Choroid plexus epithelial cell (primary cell): ENCODE measurements at regions not wholly inside any gene's neighbourhood (a gene's known extent, or its start where the extent isn't known, plus 50 kb on each side); places are given as distances from the start of the nearest gene placed in this dataset.

ENCODE experiments used
- DNase-seq: peaks from one replicate; pipeline ENCODE4 v3.0.0-alpha.2; 2010; ENCODE audit warnings: low read depth
- H3K4me3 ChIP-seq: 2 replicates; pipeline ENCODE4 v1.5.1; 2011; ENCODE audit warnings: low read depth, mild to moderate bottlenecking, control low read depth, low read length, moderate library complexity
- CTCF ChIP-seq: conservative IDR thresholded peaks from 2 replicates; pipeline ENCODE4 v1.5.1; 2011; ENCODE audit warnings: low read depth, mild to moderate bottlenecking, control low read depth, inconsistent platforms, low read length, moderate library complexity

- no peak overlapping the region for H3K4me3 ChIP-seq
- no peak for TF ChIP-seq CTCF
- no peak for DNase-seq
These were observed 356.1 kb upstream of the KIF2A start for GRCh38 chr5:61949679-61950435.

GRCh38 chr5:61951295-61951694, 354.7 kb upstream of the KIF2A start:
- DNase-seq, result no peak
- H3K4me3 ChIP-seq, result no peak overlapping the region
- no peak for TF ChIP-seq CTCF

- TF ChIP-seq CTCF, result no peak
- no peak for DNase-seq
- no peak overlapping the region for H3K4me3 ChIP-seq
These were observed 352.1 kb upstream of the KIF2A start for GRCh38 chr5:61953913-61954312.

GRCh38 chr5:61964201-61964600, 341.8 kb upstream of the KIF2A start:
- DNase-seq, result peak; percentile 26
- no peak overlapping the region for H3K4me3 ChIP-seq

GRCh38 chr5:61965069-61965468, 340.9 kb upstream of the KIF2A start:
- H3K4me3 ChIP-seq, result no peak overlapping the region
- DNase-seq, result peak; percentile 8
- TF ChIP-seq CTCF, result no peak

More at GRCh38 chr5:61964201-61964600, 341.8 kb upstream of the KIF2A start:
- TF ChIP-seq CTCF, result no peak

- DNase-seq, result no peak
- H3K4me3 ChIP-seq, result no peak overlapping the region
- TF ChIP-seq CTCF, result no peak
These were observed 340.5 kb upstream of the KIF2A start for GRCh38 chr5:61965490-61965889.

GRCh38 chr5:61966296-61966955, 339.6 kb upstream of the KIF2A start:
- DNase-seq, result no peak
- no peak overlapping the region for H3K4me3 ChIP-seq
- TF ChIP-seq CTCF, result no peak
